ENCODE measurements at regions not wholly inside any gene's neighbourhood (a gene's known extent, or its start where the extent isn't known, plus 50 kb on each side); places are given as distances from the start of the nearest gene placed in this dataset.
A peak's percentile ranks its signal among the peaks of the same experiment; 100 is the strongest.
"Not testable (repeated sequence)": the region's sequence is repeated elsewhere in the genome, so short reads cannot be mapped to it uniquely, and the experiment has no call there.

DNA sequence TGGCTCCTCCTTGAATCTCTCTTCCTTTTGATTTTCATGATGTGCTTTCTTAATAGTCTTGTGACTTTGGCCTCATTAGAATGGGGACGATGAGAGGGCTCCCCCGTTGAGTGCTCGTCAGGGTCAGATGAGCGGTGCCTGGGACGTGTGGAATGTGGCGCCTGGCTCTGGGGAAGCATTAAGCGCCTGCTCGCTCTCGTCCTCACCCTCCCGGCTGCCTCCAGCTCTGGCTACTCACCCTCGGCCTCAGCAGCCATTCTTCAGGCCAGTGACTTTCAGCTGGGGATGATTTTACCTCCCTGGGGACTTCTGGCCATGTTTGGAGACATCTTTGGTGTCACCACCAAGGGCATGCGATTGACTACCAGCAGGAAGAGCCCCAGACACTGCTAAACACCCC lies 69.7 kb downstream of the RPS6KA4 start:
- no peak for DNase-seq (ENCODE audit: low read depth in 4 of 4, low spot score in 3 of 4)

GRCh38 chr11:64429970-64430369 lies 71.0 kb downstream of the RPS6KA4 start:
- no peak for DNase-seq (ENCODE audit: low read depth in 4 of 4, low spot score in 3 of 4)

DNA sequence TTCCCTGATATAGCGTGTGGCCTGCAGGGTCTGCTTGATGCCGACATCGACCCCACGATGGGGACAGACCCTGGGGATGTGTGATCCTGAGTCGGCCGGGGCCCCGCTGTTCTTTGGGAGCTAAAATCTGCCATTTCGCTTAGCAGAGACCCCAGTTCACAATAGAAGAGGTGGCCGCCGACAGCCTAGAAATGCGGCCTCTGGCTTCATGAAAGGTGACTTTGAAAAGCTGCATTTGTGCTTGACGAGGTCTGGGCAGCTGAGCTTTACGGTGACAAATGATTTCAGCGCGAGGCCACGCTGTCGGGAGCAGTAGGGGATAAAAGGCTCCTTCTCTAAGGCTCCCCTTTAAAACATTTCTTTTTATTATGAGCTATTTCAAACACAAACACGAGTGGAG lies 71.7 kb downstream of the RPS6KA4 start:
- no peak for DNase-seq (ENCODE audit: low read depth in 4 of 4, low spot score in 3 of 4)

GRCh38 chr11:64436000-64436399 lies 77.0 kb downstream of the RPS6KA4 start:
- DNase-seq (ENCODE audit: low read depth in 4 of 4, low spot score in 3 of 4): no peak

GRCh38 chr11:64437426-64437825 lies 78.5 kb downstream of the RPS6KA4 start:
- no peak for DNase-seq (ENCODE audit: low read depth in 4 of 4, low spot score in 3 of 4)

DNA sequence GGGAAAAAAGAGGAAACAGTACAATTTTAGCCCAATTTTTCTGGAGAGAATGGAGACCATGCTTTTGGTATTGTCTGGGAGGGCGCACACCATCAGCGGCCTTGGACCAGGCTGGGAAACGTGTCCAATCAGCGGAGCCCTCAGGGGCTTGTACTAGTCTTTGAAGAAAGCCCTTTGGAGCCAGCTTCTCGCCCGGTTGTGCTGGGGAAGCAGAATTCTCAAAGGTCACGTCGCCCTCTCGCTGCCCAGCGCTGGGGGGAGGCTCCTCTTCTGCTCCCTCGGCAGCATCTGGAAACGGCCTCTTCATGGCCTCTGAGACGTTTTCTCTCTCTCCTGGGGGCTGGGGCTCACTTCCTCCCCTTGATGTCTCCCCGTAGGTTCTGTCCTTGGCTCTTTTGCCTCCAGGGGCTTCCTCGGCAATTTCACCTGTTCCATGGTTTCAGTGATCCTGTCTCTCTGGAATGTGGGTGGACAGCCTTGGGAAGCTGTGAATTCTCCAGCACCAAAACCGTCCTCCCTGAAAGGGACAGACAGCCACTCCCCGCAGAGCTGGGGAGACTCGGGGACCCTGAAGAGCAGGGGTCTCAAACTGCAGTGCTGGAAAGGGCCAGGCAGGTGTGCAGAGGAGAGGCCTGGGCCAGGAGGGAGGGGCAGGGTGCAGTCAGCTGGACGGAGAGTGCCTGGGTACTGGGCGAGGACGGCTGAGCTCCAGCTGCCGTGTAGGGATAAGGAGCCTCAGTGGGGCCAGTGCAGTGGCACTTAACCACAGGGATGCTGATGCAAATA lies 80.2 kb downstream of the RPS6KA4 start:
- DNase-seq (ENCODE audit: low read depth in 4 of 4, low spot score in 3 of 4): no peak

DNA sequence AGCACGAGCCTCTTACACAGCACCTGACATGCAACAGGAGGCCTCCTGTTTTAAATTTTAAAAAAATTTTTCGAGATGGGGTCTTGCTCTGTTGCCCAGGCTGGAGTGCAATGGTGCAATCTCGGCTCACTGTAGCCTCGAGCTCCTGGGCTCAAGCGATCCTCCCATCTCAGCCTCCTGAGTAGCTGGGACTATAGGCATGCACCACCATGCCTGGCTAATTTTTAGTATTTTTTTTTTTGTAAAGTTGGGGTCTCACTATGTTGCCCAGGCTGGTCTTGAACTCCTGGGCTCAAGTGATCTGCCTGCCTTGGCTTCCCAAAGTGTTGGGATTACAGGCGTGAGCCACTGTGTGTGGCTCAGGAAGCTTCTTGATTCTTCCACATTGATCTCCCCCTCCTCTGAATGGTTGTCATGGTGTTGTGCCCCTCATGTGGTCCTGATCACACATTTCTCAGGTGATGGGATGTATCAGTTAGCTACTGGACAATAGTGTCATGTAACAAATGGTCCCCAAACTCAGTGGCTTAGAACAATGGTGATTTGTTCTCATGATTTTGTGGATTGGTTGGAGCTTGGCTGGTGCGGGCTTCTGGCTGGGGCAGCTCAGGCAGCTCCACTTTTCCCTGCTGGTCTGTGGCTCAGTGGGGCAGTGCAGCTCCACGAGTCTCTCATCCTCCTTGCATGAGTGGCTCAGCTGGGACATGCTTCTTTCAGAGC lies 81.0 kb downstream of the RPS6KA4 start:
- DNase-seq (ENCODE audit: low read depth in 4 of 4, low spot score in 3 of 4): not testable (repeated sequence)

DNA sequence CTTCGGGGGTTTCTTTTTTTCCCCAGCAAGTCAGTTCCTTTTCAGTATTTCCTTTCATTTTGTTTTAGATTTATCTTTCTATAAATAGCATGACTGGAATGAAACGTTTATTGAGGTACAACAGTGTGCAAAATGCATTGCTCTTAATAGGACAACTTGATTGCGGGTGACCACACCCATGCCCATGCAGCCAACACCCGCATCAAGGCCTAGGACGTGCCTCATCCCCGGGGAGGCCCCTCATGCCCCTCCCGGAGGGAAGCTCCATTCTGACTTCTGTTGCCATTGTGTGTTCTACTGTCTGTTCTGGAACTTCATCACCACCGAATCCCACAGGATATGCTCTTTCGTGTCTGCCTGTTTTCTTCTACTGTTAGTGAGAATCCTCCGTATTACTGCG lies 82.2 kb downstream of the RPS6KA4 start:
- DNase-seq (ENCODE audit: low read depth in 4 of 4, low spot score in 3 of 4): no peak

DNA sequence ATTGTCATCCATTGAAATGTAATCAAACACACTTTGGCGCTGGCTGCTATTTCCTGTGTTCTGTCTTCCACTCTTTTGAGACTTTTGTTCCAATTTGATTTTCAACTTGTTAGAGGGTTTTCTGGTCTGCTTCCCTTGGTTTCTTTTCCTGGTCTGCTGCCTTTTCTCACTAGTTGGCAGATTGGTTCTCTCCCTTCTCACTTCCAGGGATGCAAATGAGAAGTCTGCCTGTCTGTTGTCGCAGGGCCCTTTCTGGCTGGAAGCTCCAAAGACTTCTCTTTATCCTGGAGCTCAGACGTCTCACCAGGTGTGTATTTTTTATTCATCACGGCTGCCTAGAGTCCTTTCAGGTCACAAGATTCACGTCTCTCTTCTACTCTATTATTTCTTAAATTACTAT lies 84.0 kb downstream of the RPS6KA4 start:
- no peak for DNase-seq (ENCODE audit: low read depth in 4 of 4, low spot score in 3 of 4)

DNA sequence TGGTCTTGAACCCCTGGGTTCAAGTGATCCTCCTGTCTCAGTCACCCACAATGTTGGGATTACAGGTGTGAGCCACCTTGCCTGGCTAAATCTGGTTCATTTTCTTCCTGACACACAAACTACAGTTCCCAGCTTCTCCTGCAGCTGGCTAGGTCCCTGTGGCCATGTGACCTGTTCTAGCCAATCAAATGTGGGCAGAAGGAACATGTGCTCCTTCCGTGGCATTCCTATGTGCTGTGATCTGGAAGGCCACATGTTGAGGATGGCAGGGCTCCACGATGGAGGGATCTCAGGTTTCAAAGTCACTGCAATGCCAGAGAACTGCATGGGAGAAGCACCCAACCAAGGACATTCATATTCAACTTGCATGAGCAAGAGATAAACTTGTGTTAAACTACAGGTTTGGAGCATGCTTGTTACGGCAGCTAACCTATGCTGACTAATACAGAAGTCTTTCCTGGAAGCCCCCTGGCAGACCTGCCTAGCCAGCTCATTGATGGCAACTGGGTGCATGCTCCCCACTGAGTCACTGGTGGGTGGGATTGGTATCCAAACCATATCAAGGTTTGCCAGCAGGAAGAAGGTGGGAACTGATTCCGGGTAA lies 86.0 kb downstream of the RPS6KA4 start:
- no peak for DNase-seq (ENCODE audit: low read depth in 4 of 4, low spot score in 3 of 4)

DNA sequence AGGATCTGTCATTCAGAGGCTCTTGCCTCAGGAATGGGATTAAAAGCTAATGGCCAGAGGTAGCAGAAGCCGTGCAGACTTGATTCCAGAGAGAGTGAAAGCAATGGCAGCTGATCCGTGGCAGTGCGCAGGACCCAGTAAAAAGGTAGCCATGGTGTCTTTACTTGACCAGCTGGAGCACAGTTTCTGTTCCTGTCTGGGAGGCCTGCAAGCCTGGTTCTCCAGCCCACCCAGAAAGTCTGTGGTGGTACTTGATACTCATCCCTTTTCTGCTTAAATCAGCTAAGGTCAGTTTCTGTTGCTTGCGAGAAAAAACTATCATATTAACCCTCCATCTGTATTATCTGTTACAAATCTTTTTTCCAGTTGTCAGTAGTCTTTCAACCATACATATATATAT lies 86.7 kb downstream of the RPS6KA4 start:
- no peak for DNase-seq (ENCODE audit: low read depth in 4 of 4, low spot score in 3 of 4)

- DNase-seq (ENCODE audit: low read depth in 4 of 4, low spot score in 3 of 4): no peak
Measured at GRCh38 chr11:64447831-64448598, 89.1 kb downstream of the RPS6KA4 start.

DNA sequence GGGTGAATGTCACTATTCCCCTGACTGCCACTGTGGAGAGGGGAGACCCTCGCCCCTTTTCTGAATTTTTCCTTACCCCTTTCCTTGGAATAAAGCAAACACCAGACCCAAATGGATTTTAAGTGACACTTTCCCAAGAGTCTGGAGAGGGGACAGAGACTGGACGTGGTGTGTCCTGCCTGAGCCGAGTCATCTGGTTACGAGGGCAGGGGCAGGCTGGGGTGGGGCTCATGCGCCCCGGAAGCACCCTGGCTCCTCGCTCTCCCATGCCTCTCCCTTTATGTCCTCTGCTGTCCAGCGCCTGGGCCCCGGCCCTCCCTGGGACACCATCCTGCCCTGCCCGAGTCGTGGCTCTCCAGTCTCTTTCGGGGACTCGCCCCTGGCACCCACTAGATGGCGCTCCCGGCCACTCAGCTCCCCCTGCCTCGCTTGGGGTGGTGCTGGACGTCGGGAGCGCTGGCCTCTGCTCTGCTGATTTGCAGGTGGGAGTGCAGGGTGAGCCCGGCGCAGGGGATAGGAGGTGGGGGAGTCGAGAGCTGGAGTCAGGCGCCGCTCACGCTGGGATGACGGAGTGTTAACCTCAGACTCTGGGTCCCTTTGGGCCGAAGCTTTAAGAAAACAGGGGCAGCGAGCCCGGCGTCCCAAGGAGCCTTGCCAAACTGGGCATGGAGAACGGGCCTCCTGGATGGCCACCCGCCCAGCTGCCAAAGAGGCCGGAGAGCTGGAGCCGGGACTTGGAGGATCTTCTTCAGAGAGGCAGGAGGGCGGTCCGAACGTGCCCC lies 89.8 kb downstream of the RPS6KA4 start:
- DNase-seq (ENCODE audit: low read depth in 4 of 4, low spot score in 3 of 4): peak; percentile 67 to 78 (median 68)

GRCh38 chr11:64449381-64450167 lies 90.6 kb downstream of the RPS6KA4 start:
- DNase-seq (ENCODE audit: low read depth in 4 of 4, low spot score in 3 of 4): peak in 1 of 4 donors; percentile 48

DNA sequence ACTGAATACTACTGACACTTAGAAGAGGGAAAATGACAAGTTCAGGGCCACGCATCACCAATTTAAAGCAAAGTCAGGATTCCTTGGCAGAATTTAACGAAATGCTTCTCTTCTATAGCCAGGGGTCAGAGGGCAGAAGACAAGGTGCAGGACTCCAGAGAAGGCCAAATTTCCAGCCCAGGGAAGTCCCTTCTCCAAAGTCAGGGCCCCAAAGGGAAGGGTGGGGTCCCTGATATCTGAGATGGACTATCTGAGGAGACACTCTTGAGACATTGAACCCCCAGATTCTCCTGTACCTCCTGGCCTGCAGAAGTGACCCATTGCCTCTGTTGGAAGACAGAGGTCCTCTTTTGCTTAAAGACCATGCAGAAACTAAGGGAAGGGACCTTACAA lies 91.2 kb downstream of the RPS6KA4 start:
- no peak for DNase-seq (ENCODE audit: low read depth in 4 of 4, low spot score in 3 of 4)

DNA sequence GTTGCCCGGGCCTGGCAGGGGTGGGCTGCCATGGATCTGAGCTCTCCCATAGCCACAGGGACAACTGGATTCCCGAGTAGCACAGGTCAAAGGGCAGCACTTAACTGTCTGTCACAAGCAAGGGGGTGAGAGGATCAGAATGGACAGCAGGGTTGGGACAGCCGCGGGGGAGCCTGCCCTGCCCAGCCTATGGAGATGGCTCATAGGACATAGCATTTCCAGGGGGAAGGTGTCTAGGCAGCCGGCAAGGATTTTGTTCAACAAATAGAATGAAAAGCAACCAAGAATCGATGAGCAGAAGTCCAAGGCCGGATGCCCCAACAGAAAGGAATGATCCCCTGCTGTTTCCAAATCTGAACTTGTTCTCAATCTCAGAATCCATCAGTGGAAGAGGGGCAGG lies 92.9 kb downstream of the RPS6KA4 start:
- no peak for DNase-seq (ENCODE audit: low read depth in 4 of 4, low spot score in 3 of 4)

DNA sequence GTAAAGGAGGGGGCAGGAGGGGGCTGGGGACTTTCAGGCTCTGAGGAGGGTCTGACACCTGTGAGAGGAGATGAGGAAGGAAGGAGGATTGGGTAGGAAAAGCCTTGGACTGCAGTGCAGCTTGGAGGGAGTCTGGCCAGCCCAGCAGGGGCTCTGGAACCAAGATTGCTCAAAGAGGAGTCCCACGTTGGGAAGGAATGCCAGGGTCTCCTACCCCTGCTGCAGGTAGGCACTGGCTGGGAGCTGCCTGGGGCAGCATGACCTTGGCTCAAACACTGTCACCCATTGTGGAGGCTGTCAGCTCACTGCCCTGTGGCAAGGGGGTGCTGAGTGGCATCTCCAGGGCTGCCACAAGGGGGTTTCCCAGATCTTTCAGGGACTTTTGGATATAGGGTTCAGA lies 94.5 kb downstream of the RPS6KA4 start:
- DNase-seq (ENCODE audit: low read depth in 4 of 4, low spot score in 3 of 4): no peak

DNA sequence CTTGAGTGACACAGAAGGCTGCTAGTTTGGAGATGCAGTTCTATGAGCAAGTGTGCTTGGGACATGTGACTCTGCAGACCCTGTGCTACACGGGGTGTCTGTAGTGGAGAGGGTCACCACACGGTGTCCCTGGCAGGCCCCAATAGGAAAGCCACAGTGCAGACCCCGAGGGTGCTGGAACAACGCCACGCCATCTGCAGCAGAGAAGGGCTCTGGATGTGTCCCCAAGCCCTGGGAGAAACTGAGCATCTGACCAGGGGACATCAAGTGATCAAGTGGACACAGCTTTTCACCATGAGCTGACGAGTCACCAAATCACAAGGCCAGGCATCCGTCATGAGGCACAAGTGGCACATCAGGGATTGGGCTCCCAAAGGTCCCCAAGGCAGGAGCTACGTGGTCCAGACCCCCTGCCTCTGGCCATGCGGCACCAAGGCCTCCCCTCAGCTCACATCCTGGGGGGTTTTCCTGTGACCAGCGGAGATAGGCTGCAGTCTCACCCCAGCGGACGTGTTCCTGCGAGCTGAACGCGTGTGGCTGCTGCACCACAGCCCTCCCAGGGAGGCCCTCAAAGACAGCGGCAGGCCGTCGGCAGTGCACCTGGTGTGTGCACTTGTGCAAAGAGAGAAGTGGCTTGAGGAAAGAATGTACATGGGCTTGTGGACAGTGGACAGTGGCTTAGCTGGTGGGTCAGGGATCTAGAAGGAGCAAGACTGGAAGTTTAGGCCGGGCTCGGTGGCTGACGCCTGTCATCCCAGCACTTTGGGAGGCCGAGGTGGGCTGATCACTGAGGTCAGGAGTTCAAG lies 96.7 kb downstream of the RPS6KA4 start:
- DNase-seq (ENCODE audit: low read depth in 4 of 4, low spot score in 3 of 4): no peak

Data from right renal pelvis (tissue), 4 donors.